Activated naive CD8-positive, alpha-beta T cell treated with anti-CD3 and anti-CD28 coated beads, Interleukin-2, amount 50 U/mL, for 24 hours (primary cell): ENCODE measurements at regions not wholly inside any gene's neighbourhood (a gene's known extent, or its start where the extent isn't known, plus 50 kb on each side); places are given as distances from the start of the nearest gene placed in this dataset.
"Not testable (repeated sequence)": the region's sequence is repeated elsewhere in the genome, so short reads cannot be mapped to it uniquely, and the experiment has no call there.

Source experiments
- ATAC-seq: fragments of 150-1000 bp; cut with Tn5 transposase; one replicate; pipeline ENCODE4 v1.10.0; 2021
- DNase-seq: peaks from one replicate; pipeline ENCODE4 v3.0.0; 2021
- H3K27ac Mint-ChIP-seq: one replicate; pipeline ENCODE4 v1.8.0; 2021; ENCODE audit warnings: mild to moderate bottlenecking, mixed read lengths
- H3K27me3 Mint-ChIP-seq: one replicate; pipeline ENCODE4 v1.8.0; 2021; ENCODE audit warnings: mixed read lengths
- H3K36me3 Mint-ChIP-seq: one replicate; pipeline ENCODE4 v1.8.0; 2021; ENCODE audit warnings: low read depth, mixed read lengths
- H3K4me1 Mint-ChIP-seq: one replicate; pipeline ENCODE4 v1.8.0; 2021; ENCODE audit warnings: mixed read lengths
- H3K4me3 Mint-ChIP-seq: one replicate; pipeline ENCODE4 v1.8.0; 2021; ENCODE audit warnings: mild to moderate bottlenecking, moderate library complexity, mixed read lengths
- H3K9me3 Mint-ChIP-seq: one replicate; pipeline ENCODE4 v1.8.0; 2021; ENCODE audit warnings: mixed read lengths

DNA sequence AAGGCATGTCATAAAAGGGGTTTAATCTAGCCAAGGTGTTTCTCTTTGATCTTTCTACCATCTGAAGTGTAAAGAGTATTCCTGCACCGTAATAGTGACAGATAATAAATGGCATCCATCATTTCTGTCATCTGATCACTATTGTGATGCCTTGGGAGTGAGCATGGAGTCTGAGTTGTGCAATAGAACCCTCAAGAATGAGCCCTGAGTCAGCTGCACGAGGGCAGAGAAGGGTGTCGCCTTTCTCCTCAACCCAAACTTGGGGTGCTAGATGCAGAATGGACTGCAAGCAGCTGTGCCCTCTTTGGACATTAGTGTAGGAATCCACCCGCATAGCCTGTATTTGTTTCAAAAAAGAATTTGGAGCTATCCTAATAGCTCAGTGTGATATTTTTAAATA, 115.2 kb downstream of the ZNF37A start:
- no peak for ATAC-seq
- H3K36me3 Mint-ChIP-seq = no peaks in the 10 kb centered on the region
- DNase-seq = no peak
- H3K4me3 Mint-ChIP-seq = no peak overlapping the region
- no peaks in the 10 kb centered on the region for H3K27me3 Mint-ChIP-seq
- no peaks in the 10 kb centered on the region for H3K4me1 Mint-ChIP-seq
- H3K27ac Mint-ChIP-seq = no peak overlapping the region
- H3K9me3 Mint-ChIP-seq = peaks cover 4% of the 10 kb centered on the region

DNA sequence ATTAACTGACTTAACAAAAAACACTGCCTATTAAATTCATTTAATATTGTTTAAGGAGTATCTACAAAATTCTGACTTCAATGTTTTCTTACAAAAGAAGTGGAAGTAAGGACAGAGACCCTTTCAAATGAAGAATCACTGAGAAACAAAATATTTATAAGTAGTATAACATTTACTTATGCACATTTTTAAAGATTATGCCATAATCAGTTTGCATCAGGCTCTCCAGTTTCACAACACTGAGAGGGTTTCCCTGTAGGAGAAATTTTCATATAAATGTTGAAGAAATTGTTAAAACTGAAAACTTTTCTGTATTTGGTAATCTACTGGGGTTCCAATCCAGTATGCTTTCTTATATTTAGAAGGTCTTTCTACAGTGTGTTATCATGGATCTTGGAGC, 115.6 kb downstream of the ZNF37A start:
- not testable (repeated sequence) for H3K27ac Mint-ChIP-seq

DNA sequence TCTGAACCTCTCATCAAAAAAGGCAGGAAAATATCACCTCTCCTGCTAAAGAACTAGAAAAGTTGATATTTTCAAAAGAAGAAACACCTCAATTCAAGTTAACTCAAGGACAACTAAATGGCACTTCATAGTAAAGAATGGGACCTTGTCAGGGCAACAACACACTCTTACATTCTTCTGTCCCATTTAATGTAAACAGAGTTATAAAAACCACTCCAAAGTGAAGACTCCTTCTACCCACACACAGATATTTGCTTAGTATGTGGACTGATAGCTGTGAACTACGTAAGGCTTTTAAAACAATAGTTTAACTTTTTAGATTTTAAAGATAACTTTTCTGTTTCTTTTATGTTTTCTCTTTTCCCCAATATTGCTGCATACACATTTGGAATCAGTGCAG, 118.3 kb downstream of the ZNF37A start:
- peaks cover 5% of the 10 kb centered on the region for H3K9me3 Mint-ChIP-seq
- H3K4me1 Mint-ChIP-seq = no peaks in the 10 kb centered on the region
- no peak overlapping the region for H3K27ac Mint-ChIP-seq
- DNase-seq = no peak
- H3K27me3 Mint-ChIP-seq = no peaks in the 10 kb centered on the region
- no peak for ATAC-seq
- no peaks in the 10 kb centered on the region for H3K36me3 Mint-ChIP-seq
- H3K4me3 Mint-ChIP-seq = no peak overlapping the region

More for the DNA sequence above, 115.6 kb downstream of the ZNF37A start:
- not testable (repeated sequence) for DNase-seq, ATAC-seq, H3K27me3 Mint-ChIP-seq, H3K9me3 Mint-ChIP-seq, H3K4me1 Mint-ChIP-seq, H3K4me3 Mint-ChIP-seq, H3K36me3 Mint-ChIP-seq

DNA sequence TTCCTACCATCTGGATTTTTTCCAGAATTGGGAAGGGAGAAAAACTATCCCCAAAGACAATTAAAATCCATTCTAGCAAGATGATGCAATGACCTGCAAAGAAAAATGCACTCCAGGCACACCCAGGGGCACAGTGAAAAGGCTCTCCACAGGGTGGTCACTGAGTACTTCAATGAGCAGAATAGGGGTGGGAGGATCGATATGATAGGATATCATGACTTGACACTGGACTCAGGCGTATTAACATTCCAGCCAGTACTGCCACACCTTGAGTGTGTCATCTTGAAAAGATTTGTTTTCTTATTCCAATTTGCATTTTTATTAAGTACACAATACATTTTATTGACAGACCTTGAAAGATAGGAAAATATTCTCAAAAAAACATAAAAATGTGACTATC, 132.2 kb downstream of the ZNF37A start:
- H3K9me3 Mint-ChIP-seq = peaks cover 18% of the 10 kb centered on the region
- no peaks in the 10 kb centered on the region for H3K27me3 Mint-ChIP-seq
- no peaks in the 10 kb centered on the region for H3K4me1 Mint-ChIP-seq
- no peak for ATAC-seq
- DNase-seq = no peak
- no peaks in the 10 kb centered on the region for H3K36me3 Mint-ChIP-seq
- no peak overlapping the region for H3K4me3 Mint-ChIP-seq
- no peak overlapping the region for H3K27ac Mint-ChIP-seq

DNA sequence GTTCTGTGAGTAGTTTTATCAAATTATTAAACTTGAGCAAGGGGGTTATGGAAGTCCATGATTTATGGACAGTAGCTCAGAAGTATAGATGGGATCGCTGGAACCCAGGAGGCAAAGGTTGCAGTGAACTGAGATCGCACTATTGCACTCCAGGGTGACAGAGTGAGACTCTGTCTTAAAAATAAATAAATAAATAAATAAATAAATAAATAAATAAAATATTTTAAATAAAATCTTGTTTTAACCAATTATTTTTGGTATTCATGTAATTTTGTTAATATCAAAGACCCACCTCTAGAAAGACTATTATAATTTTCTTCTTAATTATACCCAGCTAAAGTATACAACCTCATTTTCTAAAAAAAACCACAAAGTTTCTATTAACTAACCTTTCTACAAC, 134.3 kb downstream of the ZNF37A start:
- no peaks in the 10 kb centered on the region for H3K4me1 Mint-ChIP-seq
- ATAC-seq (no peak), DNase-seq (no peak)
- peaks cover 12% of the 10 kb centered on the region for H3K9me3 Mint-ChIP-seq
- no peaks in the 10 kb centered on the region for H3K27me3 Mint-ChIP-seq
- H3K27ac Mint-ChIP-seq = no peak overlapping the region
- no peak overlapping the region for H3K4me3 Mint-ChIP-seq
- no peaks in the 10 kb centered on the region for H3K36me3 Mint-ChIP-seq

DNA sequence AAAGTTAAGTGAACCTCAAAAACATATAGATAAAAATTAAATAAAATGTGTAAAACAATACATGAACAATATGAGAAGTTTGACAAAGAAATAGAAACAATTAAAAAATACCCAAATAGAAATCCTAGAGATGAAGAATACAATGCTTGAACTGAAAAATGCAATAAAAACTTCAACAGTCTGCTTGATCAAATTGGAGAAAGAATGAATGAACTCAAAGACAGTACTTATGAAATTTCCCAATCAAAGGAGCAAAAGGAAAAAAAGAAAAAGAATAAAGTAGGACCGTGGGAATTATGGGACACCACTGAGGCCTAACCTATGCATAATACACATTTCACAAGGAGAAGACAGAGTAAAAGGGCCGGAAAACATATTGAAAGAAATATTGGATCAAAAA, 144.3 kb downstream of the ZNF37A start:
- H3K27ac Mint-ChIP-seq, H3K9me3 Mint-ChIP-seq, DNase-seq, H3K36me3 Mint-ChIP-seq, H3K27me3 Mint-ChIP-seq, ATAC-seq, H3K4me1 Mint-ChIP-seq, H3K4me3 Mint-ChIP-seq: not testable (repeated sequence)

DNA sequence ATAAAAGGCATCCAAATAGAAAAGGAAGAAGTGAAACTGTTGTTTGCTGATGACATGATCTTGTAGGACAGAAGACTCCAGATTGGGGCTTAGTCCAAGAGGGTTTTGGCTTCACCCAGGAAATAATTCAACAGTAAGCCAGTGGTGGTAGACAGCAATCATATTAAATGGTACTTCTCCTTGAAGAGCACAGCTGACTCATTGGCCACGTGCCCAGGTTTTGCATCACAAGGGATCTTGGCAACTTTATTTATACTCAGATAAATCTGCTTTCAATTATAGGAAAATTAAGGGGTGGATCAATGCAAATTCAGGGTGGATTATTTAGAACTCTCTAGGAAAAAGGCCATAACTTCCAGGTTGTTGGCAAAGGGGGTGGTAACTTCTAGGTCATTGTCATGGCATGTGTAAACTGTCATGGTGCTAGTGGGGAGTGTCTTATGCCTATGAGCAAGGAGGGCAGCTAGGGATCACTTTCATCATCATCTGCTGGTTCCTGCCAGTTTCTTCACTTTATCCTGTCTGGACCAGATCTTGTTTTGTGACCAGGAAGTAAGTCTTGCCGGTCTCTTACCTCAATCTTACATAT, 148.0 kb downstream of the ZNF37A start:
- H3K4me1 Mint-ChIP-seq, DNase-seq, ATAC-seq, H3K36me3 Mint-ChIP-seq, H3K4me3 Mint-ChIP-seq, H3K27ac Mint-ChIP-seq, H3K27me3 Mint-ChIP-seq: not testable (repeated sequence)
- peaks cover 16% of the 10 kb centered on the region for H3K9me3 Mint-ChIP-seq

DNA sequence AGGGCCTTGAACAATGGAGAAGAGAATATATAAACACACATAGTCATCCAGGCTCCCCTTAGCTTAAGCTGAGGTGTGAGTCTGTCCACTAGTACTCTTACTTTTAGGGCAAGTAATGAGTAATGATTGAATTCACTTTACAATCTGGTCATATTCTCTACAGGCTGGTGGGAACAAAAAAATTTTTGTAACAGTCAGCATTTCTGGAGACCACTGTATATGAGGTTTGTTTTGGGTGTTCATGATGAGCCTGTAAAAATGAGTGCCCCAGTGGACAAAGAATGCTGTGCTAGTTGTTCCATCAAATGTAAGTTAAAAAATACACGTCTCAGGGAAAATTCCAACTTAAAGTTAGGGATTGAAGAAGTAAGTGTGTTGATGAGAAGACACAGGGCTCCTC, 154.0 kb downstream of the ZNF37A start:
- H3K4me3 Mint-ChIP-seq, H3K4me1 Mint-ChIP-seq, DNase-seq, H3K27ac Mint-ChIP-seq, H3K36me3 Mint-ChIP-seq, H3K27me3 Mint-ChIP-seq, ATAC-seq: not testable (repeated sequence)
- peaks cover 21% of the 10 kb centered on the region for H3K9me3 Mint-ChIP-seq

DNA sequence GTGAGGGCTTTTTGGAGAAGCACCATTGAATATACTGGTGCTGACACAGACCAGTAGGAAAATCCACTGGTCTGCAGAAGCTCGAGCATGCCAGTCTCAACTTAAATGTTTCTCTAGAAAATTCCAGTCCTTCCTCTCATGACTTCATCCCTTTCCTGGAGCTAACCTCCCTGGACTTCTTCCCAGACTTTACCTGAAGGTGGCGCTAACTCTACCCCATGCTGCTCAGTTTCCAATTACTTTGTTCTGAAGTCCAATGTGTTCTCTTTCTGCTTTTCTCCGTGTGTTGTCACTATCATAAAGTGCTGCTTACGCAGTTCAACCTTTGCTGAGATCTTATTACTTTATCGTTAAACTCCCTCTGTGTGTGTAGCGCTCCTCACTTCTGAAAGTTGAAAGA, 158.4 kb downstream of the ZNF37A start:
- not testable (repeated sequence) for H3K27ac Mint-ChIP-seq, ATAC-seq, H3K4me3 Mint-ChIP-seq, H3K4me1 Mint-ChIP-seq, H3K27me3 Mint-ChIP-seq, H3K36me3 Mint-ChIP-seq, DNase-seq
- peaks cover 17% of the 10 kb centered on the region for H3K9me3 Mint-ChIP-seq

DNA sequence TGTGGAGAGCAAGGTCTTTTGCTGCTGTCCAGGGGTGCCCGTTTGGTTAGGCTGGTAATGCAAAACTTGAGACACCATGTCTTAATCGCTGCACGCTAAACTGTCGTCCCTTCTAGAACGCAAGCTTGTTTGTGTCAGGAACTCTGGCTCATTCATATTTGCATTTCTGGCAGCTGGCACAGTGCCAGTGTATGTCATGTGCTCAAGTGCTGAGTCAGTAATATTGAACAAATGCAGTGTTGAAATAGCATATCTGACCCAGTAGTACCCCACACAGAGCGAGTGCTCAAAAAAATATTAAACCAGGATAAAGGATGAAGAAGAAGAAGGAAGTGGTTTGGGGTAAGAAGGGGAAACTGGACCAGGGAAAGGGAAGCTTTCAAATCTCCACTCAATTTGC, 173.4 kb downstream of the ZNF37A start:
- H3K36me3 Mint-ChIP-seq, DNase-seq, H3K4me3 Mint-ChIP-seq, ATAC-seq, H3K4me1 Mint-ChIP-seq, H3K27me3 Mint-ChIP-seq, H3K27ac Mint-ChIP-seq: not testable (repeated sequence)
- peaks cover 13% of the 10 kb centered on the region for H3K9me3 Mint-ChIP-seq

DNA sequence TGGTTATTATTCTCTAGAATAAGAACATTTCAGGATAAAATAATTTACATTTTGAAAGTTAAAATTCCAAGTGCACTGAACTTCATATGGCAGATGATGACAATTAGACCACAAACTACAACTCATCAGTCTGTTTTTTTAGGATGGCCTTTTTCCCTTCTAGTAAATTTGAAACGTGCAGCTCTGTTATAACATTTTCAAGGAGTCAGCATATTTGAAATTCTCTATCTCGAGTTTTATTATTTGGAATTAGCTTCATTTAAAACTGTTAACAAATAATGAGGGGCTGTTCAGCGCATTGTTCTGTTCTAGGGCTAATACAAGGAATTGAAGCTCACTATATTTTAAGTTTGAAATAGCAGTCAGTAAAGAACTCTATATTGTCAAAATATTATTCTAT, 176.9 kb downstream of the ZNF37A start:
- not testable (repeated sequence) for H3K4me1 Mint-ChIP-seq, H3K27me3 Mint-ChIP-seq, H3K36me3 Mint-ChIP-seq, H3K9me3 Mint-ChIP-seq, ATAC-seq, H3K27ac Mint-ChIP-seq, DNase-seq, H3K4me3 Mint-ChIP-seq

DNA sequence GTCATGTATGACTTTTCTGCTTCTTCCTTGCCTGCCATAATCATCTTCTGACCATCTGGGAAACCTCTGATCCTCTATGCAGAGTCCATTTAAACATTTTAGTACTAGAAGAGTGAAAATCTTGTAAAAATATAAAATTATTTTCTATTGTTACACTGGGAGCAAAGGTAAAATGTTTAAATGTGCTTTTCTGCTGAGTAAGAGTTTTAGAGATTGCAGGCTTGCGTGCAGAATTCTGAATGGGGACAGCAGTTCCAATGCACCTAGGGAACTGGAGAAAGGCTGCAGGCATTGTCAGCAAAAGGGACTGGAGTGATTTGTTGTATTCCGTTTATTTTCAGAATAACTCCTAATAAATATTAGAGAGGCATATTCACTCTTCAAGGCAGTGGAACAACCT, 180.7 kb downstream of the ZNF37A start:
- not testable (repeated sequence) for H3K4me3 Mint-ChIP-seq, H3K27ac Mint-ChIP-seq, H3K27me3 Mint-ChIP-seq, ATAC-seq, H3K36me3 Mint-ChIP-seq, DNase-seq, H3K9me3 Mint-ChIP-seq, H3K4me1 Mint-ChIP-seq

DNA sequence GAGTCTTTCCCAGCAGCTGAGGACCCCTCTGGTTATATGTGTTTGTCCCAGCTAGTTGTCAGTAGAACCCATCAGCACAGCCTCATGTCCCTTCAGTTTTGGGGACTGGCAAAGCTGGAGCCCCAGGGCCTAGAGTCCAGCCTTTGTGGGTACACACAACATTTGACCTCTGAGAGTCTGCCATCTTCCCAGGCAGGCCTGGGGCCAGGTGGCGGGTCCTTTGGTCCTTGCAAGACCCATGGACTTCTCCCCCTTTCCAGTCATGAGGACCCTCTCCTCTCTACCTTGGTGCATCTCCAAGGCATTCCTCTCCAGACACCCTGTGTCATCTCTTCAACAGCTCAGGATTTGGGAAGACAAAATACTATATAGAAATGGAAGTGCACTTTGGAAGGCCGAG, 198.4 kb downstream of the ZNF37A start:
- not testable (repeated sequence) for ATAC-seq, H3K4me1 Mint-ChIP-seq, H3K36me3 Mint-ChIP-seq, H3K9me3 Mint-ChIP-seq, H3K27ac Mint-ChIP-seq, DNase-seq, H3K27me3 Mint-ChIP-seq, H3K4me3 Mint-ChIP-seq

DNA sequence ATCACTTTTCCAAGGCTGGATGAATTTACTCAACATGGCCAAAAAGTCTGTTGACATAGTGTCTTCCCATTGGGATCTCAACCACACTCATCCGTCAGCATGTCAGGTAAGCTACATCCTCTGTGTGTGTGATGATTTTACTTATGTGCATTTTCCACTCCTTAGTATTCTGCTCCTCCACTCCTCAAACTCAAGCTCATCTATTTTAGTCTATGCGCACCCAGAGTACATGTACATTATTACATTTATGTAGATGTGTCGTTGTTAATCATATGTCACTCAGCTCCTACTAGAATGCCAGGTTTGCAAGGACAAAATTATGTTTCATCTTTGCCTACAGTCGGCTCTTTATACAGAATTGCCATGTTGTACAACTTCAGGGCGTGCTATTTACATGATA, 216.0 kb downstream of the ZNF37A start:
- not testable (repeated sequence) for H3K27ac Mint-ChIP-seq

DNA sequence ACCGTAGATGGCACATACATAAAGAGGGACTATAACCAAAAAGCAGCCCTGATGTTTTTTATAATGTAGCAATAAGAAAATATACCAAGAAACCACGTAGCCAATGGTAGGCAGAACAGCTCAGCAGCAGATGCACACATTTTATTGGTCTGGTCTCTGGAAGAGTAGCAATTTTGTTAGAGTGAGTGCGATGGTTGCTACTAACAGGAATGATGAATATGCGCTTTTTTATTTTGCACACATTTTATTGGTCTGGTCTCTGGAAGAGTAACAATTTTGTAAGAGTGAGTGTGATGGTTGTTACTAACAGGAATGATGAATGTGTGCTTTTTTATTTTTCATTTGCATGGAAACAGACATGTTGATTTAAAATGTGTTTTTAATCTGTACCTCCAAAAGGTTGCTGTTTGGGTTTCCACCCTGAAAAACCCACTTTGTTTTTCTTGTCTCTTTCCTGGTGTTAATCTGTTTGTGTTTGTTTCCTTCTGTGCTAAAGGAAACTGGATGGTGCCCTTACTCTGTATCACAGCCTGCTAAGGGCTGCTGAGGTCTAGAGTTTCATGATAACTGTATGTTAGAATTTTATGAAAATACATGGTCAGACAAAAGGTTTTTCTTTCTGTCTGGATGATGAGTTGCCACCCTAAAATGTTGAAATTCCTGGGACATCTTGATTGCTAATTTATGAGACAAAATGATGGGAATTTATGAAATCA, 221.1 kb downstream of the ZNF37A start:
- not testable (repeated sequence) for H3K36me3 Mint-ChIP-seq, H3K27me3 Mint-ChIP-seq, H3K4me3 Mint-ChIP-seq, H3K27ac Mint-ChIP-seq, H3K4me1 Mint-ChIP-seq, ATAC-seq, H3K9me3 Mint-ChIP-seq, DNase-seq

More for the DNA sequence above, 216.0 kb downstream of the ZNF37A start:
- H3K27me3 Mint-ChIP-seq, H3K9me3 Mint-ChIP-seq, H3K36me3 Mint-ChIP-seq, ATAC-seq, H3K4me1 Mint-ChIP-seq, DNase-seq, H3K4me3 Mint-ChIP-seq: not testable (repeated sequence)

DNA sequence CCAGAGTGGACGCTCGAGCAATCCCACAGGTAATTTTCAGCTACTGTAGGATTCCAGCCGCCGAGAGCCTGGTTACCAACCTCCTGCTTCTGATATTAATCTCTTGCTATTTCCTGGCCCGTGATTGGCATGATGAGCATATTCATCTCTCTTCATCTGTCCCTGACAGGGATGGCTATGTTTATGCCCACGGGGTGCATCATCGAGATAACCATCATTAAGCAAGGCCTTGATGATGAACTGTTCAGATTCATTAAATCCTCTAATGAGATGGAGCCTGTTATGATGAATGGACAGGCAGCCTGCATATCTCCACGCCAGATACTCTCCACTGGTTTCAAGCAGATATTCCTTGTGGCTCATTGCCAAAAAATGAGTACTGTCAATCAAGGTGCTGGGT, 227.3 kb downstream of the ZNF37A start:
- H3K27me3 Mint-ChIP-seq, H3K9me3 Mint-ChIP-seq, DNase-seq, H3K36me3 Mint-ChIP-seq, H3K27ac Mint-ChIP-seq, H3K4me3 Mint-ChIP-seq, ATAC-seq, H3K4me1 Mint-ChIP-seq: not testable (repeated sequence)
